ENCODE measurements at regions not wholly inside any gene's neighbourhood (a gene's known extent, or its start where the extent isn't known, plus 50 kb on each side); places are given as distances from the start of the nearest gene placed in this dataset.

- TF ChIP-seq POLR2A (IDR thresholded peaks at IDR 0.05; ENCODE audit: low read depth, low read length) = no peak
- no peak for TF ChIP-seq CTCF (IDR thresholded peaks at IDR 0.05; ENCODE audit: extremely low read depth in 1 of 2, insufficient read depth in 1 of 2, low read depth in 1 of 2, low read length in 2 of 2)
- TF ChIP-seq POLR2AphosphoS5 (IDR thresholded peaks at IDR 0.05; ENCODE audit: insufficient read depth, low read depth, low read length) = no peak
- no peak for TF ChIP-seq FOS (IDR thresholded peaks at IDR 0.05; ENCODE audit: borderline replicate concordance, insufficient read depth, low read length)
- no peak for TF ChIP-seq MYC (IDR thresholded peaks at IDR 0.05; ENCODE audit: low read depth, low read length)
- no peak for TF ChIP-seq MAX (IDR thresholded peaks at IDR 0.05; ENCODE audit: insufficient read depth, insufficient read length)
- TF ChIP-seq EZH2 (IDR thresholded peaks at IDR 0.05; ENCODE audit: borderline replicate concordance, low read depth, low read length, severe bottlenecking) = no peak
Observed at GRCh38 chr15:66621491-66622467, 56.0 kb upstream of the LCTL start.

Data from endothelial cell of umbilical vein (primary cell).